ENCODE measurements at regions not wholly inside any gene's neighbourhood (a gene's known extent, or its start where the extent isn't known, plus 50 kb on each side); places are given as distances from the start of the nearest gene placed in this dataset.

DNA sequence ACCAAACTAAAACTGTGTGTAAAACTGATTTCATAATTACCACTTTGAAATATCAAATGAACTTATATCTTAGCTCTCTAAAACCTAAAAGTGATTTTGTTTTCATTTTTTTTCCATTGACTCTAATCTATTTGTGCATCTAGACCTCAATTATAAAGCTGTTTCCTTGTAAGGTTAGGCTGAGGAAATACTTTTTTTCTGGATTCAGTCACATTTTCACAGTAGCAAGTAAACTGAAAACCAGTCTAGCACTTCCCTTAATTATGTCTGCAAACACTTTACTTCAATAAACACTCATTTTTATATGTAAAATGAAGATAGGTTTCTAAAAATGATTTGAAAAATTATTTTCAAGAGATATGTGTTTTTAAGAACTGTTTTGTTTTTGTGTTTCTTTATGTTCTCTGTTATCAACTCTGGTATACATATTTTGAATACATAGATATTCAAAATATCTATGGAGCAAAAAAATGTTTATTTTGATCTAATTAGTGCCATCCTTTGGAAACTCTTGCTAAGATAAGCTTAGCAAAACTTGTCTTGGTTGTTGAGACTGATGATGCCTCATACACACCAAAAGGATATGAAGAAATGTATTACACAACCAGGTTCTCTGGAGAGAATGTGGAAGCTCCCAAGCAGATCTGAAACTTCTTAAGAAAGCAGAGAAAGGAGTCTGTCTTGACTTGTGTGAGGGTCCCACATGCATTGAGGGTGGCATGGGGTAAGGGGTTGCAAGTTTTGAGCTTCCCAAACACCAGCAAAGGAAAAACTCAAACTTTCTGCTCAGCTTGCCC is 1887.4 kb downstream of the PCDH9 start:
- TF ChIP-seq, protein P1, sequence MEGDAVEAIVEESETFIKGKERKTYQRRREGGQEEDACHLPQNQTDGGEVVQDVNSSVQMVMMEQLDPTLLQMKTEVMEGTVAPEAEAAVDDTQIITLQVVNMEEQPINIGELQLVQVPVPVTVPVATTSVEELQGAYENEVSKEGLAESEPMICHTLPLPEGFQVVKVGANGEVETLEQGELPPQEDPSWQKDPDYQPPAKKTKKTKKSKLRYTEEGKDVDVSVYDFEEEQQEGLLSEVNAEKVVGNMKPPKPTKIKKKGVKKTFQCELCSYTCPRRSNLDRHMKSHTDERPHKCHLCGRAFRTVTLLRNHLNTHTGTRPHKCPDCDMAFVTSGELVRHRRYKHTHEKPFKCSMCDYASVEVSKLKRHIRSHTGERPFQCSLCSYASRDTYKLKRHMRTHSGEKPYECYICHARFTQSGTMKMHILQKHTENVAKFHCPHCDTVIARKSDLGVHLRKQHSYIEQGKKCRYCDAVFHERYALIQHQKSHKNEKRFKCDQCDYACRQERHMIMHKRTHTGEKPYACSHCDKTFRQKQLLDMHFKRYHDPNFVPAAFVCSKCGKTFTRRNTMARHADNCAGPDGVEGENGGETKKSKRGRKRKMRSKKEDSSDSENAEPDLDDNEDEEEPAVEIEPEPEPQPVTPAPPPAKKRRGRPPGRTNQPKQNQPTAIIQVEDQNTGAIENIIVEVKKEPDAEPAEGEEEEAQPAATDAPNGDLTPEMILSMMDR (IDR thresholded peaks at IDR 0.05; ENCODE audit: low read depth, low read length, poor library complexity, severe bottlenecking), result no peak
- TF ChIP-seq EZH2phosphoT487 (IDR thresholded peaks at IDR 0.05; ENCODE audit: borderline replicate concordance, low read length), result no peak
